ENCODE measurements at regions not wholly inside any gene's neighbourhood (a gene's known extent, or its start where the extent isn't known, plus 50 kb on each side); places are given as distances from the start of the nearest gene placed in this dataset.
"Not testable (repeated sequence)": the region's sequence is repeated elsewhere in the genome, so short reads cannot be mapped to it uniquely, and the experiment has no call there.

GRCh38 chr2:22124003-22124402, 1000.2 kb downstream of the TDRD15 start:
- Histone ChIP-seq H3K27ac (ENCODE audit: low read depth, low read length, severe bottlenecking) (no peak overlapping the region), H3K4me3 (ENCODE audit: extremely low read depth, insufficient read depth, low read length, poor library complexity, severe bottlenecking) (no peak overlapping the region), H3K36me3 (ENCODE audit: control insufficient read depth, insufficient read depth, low read length) (no peaks in the 10 kb centered on the region), H3K9me3 (ENCODE audit: control insufficient read depth, low read length) (no peaks in the 10 kb centered on the region), H3K4me1 (ENCODE audit: control insufficient read depth, insufficient read depth, low read length, poor library complexity, severe bottlenecking) (no peaks in the 10 kb centered on the region)
- WGBS, 2 experiments (ENCODE audit: insufficient coverage in 2 of 2) = 73 to 88% methylated on average over 3 of the region's 4 CpGs

- Histone ChIP-seq H3K4me1 (ENCODE audit: control insufficient read depth, insufficient read depth, low read length, poor library complexity, severe bottlenecking) (no peaks in the 10 kb centered on the region), H3K27ac (ENCODE audit: low read depth, low read length, severe bottlenecking) (no peak overlapping the region), H3K36me3 (ENCODE audit: control insufficient read depth, insufficient read depth, low read length) (no peaks in the 10 kb centered on the region), H3K4me3 (ENCODE audit: extremely low read depth, insufficient read depth, low read length, poor library complexity, severe bottlenecking) (no peak overlapping the region), H3K9me3 (ENCODE audit: control insufficient read depth, low read length) (no peaks in the 10 kb centered on the region)
- WGBS, 2 experiments (ENCODE audit: insufficient coverage in 2 of 2) = 70 to 80% methylated on average over 2 to 3 of the region's 5 CpGs
Observed at GRCh38 chr2:22126106-22126505, 1002.3 kb downstream of the TDRD15 start.

GRCh38 chr2:22126978-22127377, 1003.2 kb downstream of the TDRD15 start:
- Histone ChIP-seq H3K4me1 (ENCODE audit: control insufficient read depth, insufficient read depth, low read length, poor library complexity, severe bottlenecking) (no peaks in the 10 kb centered on the region), H3K27ac (ENCODE audit: low read depth, low read length, severe bottlenecking) (no peak overlapping the region), H3K36me3 (ENCODE audit: control insufficient read depth, insufficient read depth, low read length) (no peaks in the 10 kb centered on the region), H3K9me3 (ENCODE audit: control insufficient read depth, low read length) (no peaks in the 10 kb centered on the region), H3K4me3 (ENCODE audit: extremely low read depth, insufficient read depth, low read length, poor library complexity, severe bottlenecking) (no peak overlapping the region)

- H3K4me3 ChIP-seq (ENCODE audit: extremely low read depth, insufficient read depth, low read length, poor library complexity, severe bottlenecking) = no peak overlapping the region
- H3K4me1 ChIP-seq (ENCODE audit: control insufficient read depth, insufficient read depth, low read length, poor library complexity, severe bottlenecking) = no peaks in the 10 kb centered on the region
- 82 to 88% methylated on average over 2 to 4 of the region's 4 CpGs for WGBS, 2 experiments (ENCODE audit: insufficient coverage in 2 of 2)
- H3K36me3 ChIP-seq (ENCODE audit: control insufficient read depth, insufficient read depth, low read length) = no peaks in the 10 kb centered on the region
- H3K27ac ChIP-seq (ENCODE audit: low read depth, low read length, severe bottlenecking) = no peak overlapping the region
- H3K9me3 ChIP-seq (ENCODE audit: control insufficient read depth, low read length) = no peaks in the 10 kb centered on the region
Observed at GRCh38 chr2:22134421-22134820, 1010.7 kb downstream of the TDRD15 start.

- no peak overlapping the region for H3K27ac ChIP-seq (ENCODE audit: low read depth, low read length, severe bottlenecking)
- no peaks in the 10 kb centered on the region for H3K36me3 ChIP-seq (ENCODE audit: control insufficient read depth, insufficient read depth, low read length)
- no peaks in the 10 kb centered on the region for H3K4me1 ChIP-seq (ENCODE audit: control insufficient read depth, insufficient read depth, low read length, poor library complexity, severe bottlenecking)
- H3K4me3 ChIP-seq (ENCODE audit: extremely low read depth, insufficient read depth, low read length, poor library complexity, severe bottlenecking) = no peak overlapping the region
- H3K9me3 ChIP-seq (ENCODE audit: control insufficient read depth, low read length) = no peaks in the 10 kb centered on the region
- WGBS, 2 experiments (ENCODE audit: insufficient coverage in 2 of 2) = 100% methylated on average over 1 to 3 of the region's 4 CpGs
Observed at GRCh38 chr2:22136446-22136845, 1012.7 kb downstream of the TDRD15 start.

- Histone ChIP-seq H3K36me3 (ENCODE audit: control insufficient read depth, insufficient read depth, low read length) (no peaks in the 10 kb centered on the region), H3K4me3 (ENCODE audit: extremely low read depth, insufficient read depth, low read length, poor library complexity, severe bottlenecking) (no peak overlapping the region), H3K4me1 (ENCODE audit: control insufficient read depth, insufficient read depth, low read length, poor library complexity, severe bottlenecking) (no peaks in the 10 kb centered on the region), H3K9me3 (ENCODE audit: control insufficient read depth, low read length) (no peaks in the 10 kb centered on the region), H3K27ac (ENCODE audit: low read depth, low read length, severe bottlenecking) (no peak overlapping the region)
Observed at GRCh38 chr2:22143840-22144239, 1020.1 kb downstream of the TDRD15 start.

GRCh38 chr2:22153931-22154613, 1030.3 kb downstream of the TDRD15 start:
- no CpG with 5 or more reads among the region's 2 CpGs for WGBS, 2 experiments (ENCODE audit: insufficient coverage in 2 of 2)
- H3K27ac ChIP-seq (ENCODE audit: low read depth, low read length, severe bottlenecking) = no peak overlapping the region
- no peak overlapping the region for H3K4me3 ChIP-seq (ENCODE audit: extremely low read depth, insufficient read depth, low read length, poor library complexity, severe bottlenecking)
- H3K4me1 ChIP-seq (ENCODE audit: control insufficient read depth, insufficient read depth, low read length, poor library complexity, severe bottlenecking) = no peaks in the 10 kb centered on the region
- no peaks in the 10 kb centered on the region for H3K36me3 ChIP-seq (ENCODE audit: control insufficient read depth, insufficient read depth, low read length)
- no peaks in the 10 kb centered on the region for H3K9me3 ChIP-seq (ENCODE audit: control insufficient read depth, low read length)

- H3K4me3 ChIP-seq (ENCODE audit: extremely low read depth, insufficient read depth, low read length, poor library complexity, severe bottlenecking); H3K27ac ChIP-seq (ENCODE audit: low read depth, low read length, severe bottlenecking); H3K36me3 ChIP-seq (ENCODE audit: control insufficient read depth, insufficient read depth, low read length); H3K4me1 ChIP-seq (ENCODE audit: control insufficient read depth, insufficient read depth, low read length, poor library complexity, severe bottlenecking); H3K9me3 ChIP-seq (ENCODE audit: control insufficient read depth, low read length): not testable (repeated sequence)
- WGBS, 2 experiments (ENCODE audit: insufficient coverage in 2 of 2) = 51 to 83% methylated on average over 2 to 3 of the region's 6 CpGs
Observed at GRCh38 chr2:22156661-22157060, 1032.9 kb downstream of the TDRD15 start.

- Histone ChIP-seq H3K27ac (ENCODE audit: low read depth, low read length, severe bottlenecking) (no peak overlapping the region), H3K36me3 (ENCODE audit: control insufficient read depth, insufficient read depth, low read length) (no peaks in the 10 kb centered on the region), H3K4me1 (ENCODE audit: control insufficient read depth, insufficient read depth, low read length, poor library complexity, severe bottlenecking) (no peaks in the 10 kb centered on the region), H3K9me3 (ENCODE audit: control insufficient read depth, low read length) (no peaks in the 10 kb centered on the region), H3K4me3 (ENCODE audit: extremely low read depth, insufficient read depth, low read length, poor library complexity, severe bottlenecking) (no peak overlapping the region)
- 90% methylated on average over 3 to 4 of the region's 4 CpGs for WGBS, 2 experiments (ENCODE audit: insufficient coverage in 2 of 2)
Observed at GRCh38 chr2:22167256-22167655, 1043.5 kb downstream of the TDRD15 start.

GRCh38 chr2:22175003-22175402, 1051.2 kb downstream of the TDRD15 start:
- Histone ChIP-seq H3K4me3 (ENCODE audit: extremely low read depth, insufficient read depth, low read length, poor library complexity, severe bottlenecking) (no peak overlapping the region), H3K4me1 (ENCODE audit: control insufficient read depth, insufficient read depth, low read length, poor library complexity, severe bottlenecking) (no peaks in the 10 kb centered on the region), H3K36me3 (ENCODE audit: control insufficient read depth, insufficient read depth, low read length) (no peaks in the 10 kb centered on the region), H3K27ac (ENCODE audit: low read depth, low read length, severe bottlenecking) (no peak overlapping the region), H3K9me3 (ENCODE audit: control insufficient read depth, low read length) (no peaks in the 10 kb centered on the region)
- WGBS, 2 experiments (ENCODE audit: insufficient coverage in 2 of 2) = 86 to 88% methylated on average over 1 of the region's 3 CpGs

- Histone ChIP-seq H3K4me3 (ENCODE audit: extremely low read depth, insufficient read depth, low read length, poor library complexity, severe bottlenecking) (no peak overlapping the region), H3K27ac (ENCODE audit: low read depth, low read length, severe bottlenecking) (no peak overlapping the region), H3K9me3 (ENCODE audit: control insufficient read depth, low read length) (no peaks in the 10 kb centered on the region), H3K4me1 (ENCODE audit: control insufficient read depth, insufficient read depth, low read length, poor library complexity, severe bottlenecking) (no peaks in the 10 kb centered on the region), H3K36me3 (ENCODE audit: control insufficient read depth, insufficient read depth, low read length) (no peaks in the 10 kb centered on the region)
- WGBS, 2 experiments (ENCODE audit: insufficient coverage in 2 of 2) = no CpG with 5 or more reads among the region's 2 CpGs
Observed at GRCh38 chr2:22185251-22185650, 1061.5 kb downstream of the TDRD15 start.
